MM.1S (cell line): ENCODE measurements at regions not wholly inside any gene's neighbourhood (a gene's known extent, or its start where the extent isn't known, plus 50 kb on each side); places are given as distances from the start of the nearest gene placed in this dataset.
"Not testable (repeated sequence)": the region's sequence is repeated elsewhere in the genome, so short reads cannot be mapped to it uniquely, and the experiment has no call there.

ENCODE experiments used
- DNase-seq: peaks from one replicate; pipeline ENCODE4 v3.0.0-alpha.2; 2015
- H2AFZ ChIP-seq: fragments of 300-600 bp; sonication (generic); 2 replicates; pipeline ENCODE4 v1.6.0; 2016; ENCODE audit warnings: antibody characterized with exemption, low read length
- H3F3A ChIP-seq: fragments of 300-600 bp; sonication (generic); 2 replicates; pipeline ENCODE4 v1.6.1; 2016; ENCODE audit warnings: mild to moderate bottlenecking, antibody characterized with exemption, low read length, moderate library complexity, mixed read lengths; ENCODE audit not compliant: insufficient read depth
- H3K27ac ChIP-seq: fragments of 300-600 bp; sonication (generic); 2 replicates; pipeline ENCODE4 v1.5.1; 2016; ENCODE audit warnings: mild to moderate bottlenecking, low read length
- H3K27me3 ChIP-seq: fragments of 300-600 bp; sonication (generic); replicated peaks from 2 replicates; pipeline ENCODE4 v1.6.0; 2016; ENCODE audit warnings: low read length; ENCODE audit not compliant: insufficient read depth
- H3K36me3 ChIP-seq: fragments of 300-600 bp; sonication (generic); replicated peaks from 2 replicates; pipeline ENCODE4 v1.6.1; 2016; ENCODE audit warnings: mild to moderate bottlenecking, low read length, mixed read lengths; ENCODE audit not compliant: insufficient read depth
- H3K4me1 ChIP-seq: fragments of 300-600 bp; sonication (generic); 2 replicates; pipeline ENCODE4 v1.6.1; 2016; ENCODE audit warnings: low read length, mixed read lengths
- H3K4me2 ChIP-seq: fragments of 300-600 bp; sonication (generic); 2 replicates; pipeline ENCODE4 v1.6.0; 2016; ENCODE audit warnings: low read depth, low read length
- H3K4me3 ChIP-seq: fragments of 300-600 bp; sonication (generic); 2 replicates; pipeline ENCODE4 v1.5.1; 2016; ENCODE audit warnings: low read length, mixed read lengths
- H3K79me2 ChIP-seq: fragments of 300-600 bp; sonication (generic); 2 replicates; pipeline ENCODE4 v1.6.1; 2016; ENCODE audit warnings: mixed run types, low read length, mixed read lengths
- H3K9ac ChIP-seq: fragments of 300-600 bp; sonication (generic); 2 replicates; pipeline ENCODE4 v1.6.1; 2016; ENCODE audit warnings: low read length, mixed read lengths
- H3K9me2 ChIP-seq: fragments of 300-600 bp; sonication (generic); replicated peaks from 2 replicates; pipeline ENCODE4 v1.6.1; 2016; ENCODE audit warnings: mild to moderate bottlenecking, low read length, mixed read lengths; ENCODE audit not compliant: insufficient read depth
- H3K9me3 ChIP-seq: fragments of 300-600 bp; sonication (generic); replicated peaks from 2 replicates; pipeline ENCODE4 v1.6.1; 2016; ENCODE audit warnings: mild to moderate bottlenecking, low read length, mixed read lengths; ENCODE audit not compliant: insufficient read depth
- H4K20me1 ChIP-seq: fragments of 300-600 bp; sonication (generic); 2 replicates; pipeline ENCODE4 v1.6.1; 2016; ENCODE audit warnings: mild to moderate bottlenecking, low read length, moderate library complexity, mixed read lengths; ENCODE audit not compliant: insufficient read depth
- CTCF ChIP-seq: fragments of 300-600 bp; sonication (generic); IDR thresholded peaks from 2 replicates; pipeline ENCODE4 v1.5.1; 2016; ENCODE audit warnings: antibody characterized with exemption, low read length, mixed read lengths
- EZH2 ChIP-seq: fragments of 300-600 bp; sonication (generic); optimal IDR thresholded peaks from 2 replicates; pipeline ENCODE3; 2017; ENCODE audit warnings: low read depth, mild to moderate bottlenecking, antibody characterized with exemption, low read length, mixed read lengths
- EZH2phosphoT487 ChIP-seq: fragments of 300-600 bp; sonication (generic); IDR thresholded peaks from 2 replicates; pipeline ENCODE4 v1.6.1; 2018; ENCODE audit warnings: antibody characterized with exemption, low read length

- H3K4me1 ChIP-seq = no peaks in the 10 kb centered on the region
- H4K20me1 ChIP-seq = no peaks in the 10 kb centered on the region
- no peaks in the 10 kb centered on the region for H3K79me2 ChIP-seq
- H3K27me3 ChIP-seq = no peaks in the 10 kb centered on the region
- no peak overlapping the region for H3K4me2 ChIP-seq
- DNase-seq = no peak
- no peak for TF ChIP-seq EZH2
- TF ChIP-seq CTCF = no peak
- TF ChIP-seq EZH2phosphoT487 = no peak
- no peak overlapping the region for H3K4me3 ChIP-seq
- no peak overlapping the region for H3K9ac ChIP-seq
- no peaks in the 10 kb centered on the region for H3K36me3 ChIP-seq
- no peaks in the 10 kb centered on the region for H3F3A ChIP-seq
- no peak overlapping the region for H2AFZ ChIP-seq
- no peak overlapping the region for H3K27ac ChIP-seq
- H3K9me2 ChIP-seq = no peaks in the 10 kb centered on the region
- no peaks in the 10 kb centered on the region for H3K9me3 ChIP-seq
Observed at GRCh38 chr6:6960571-6961251, 147.1 kb upstream of the RREB1 start.

- Histone ChIP-seq H2AFZ (no peak overlapping the region), H4K20me1 (no peaks in the 10 kb centered on the region), H3K79me2 (no peaks in the 10 kb centered on the region), H3F3A (no peaks in the 10 kb centered on the region), H3K9ac (no peak overlapping the region), H3K27ac (no peak overlapping the region), H3K27me3 (no peaks in the 10 kb centered on the region), H3K4me3 (no peak overlapping the region), H3K4me1 (no peaks in the 10 kb centered on the region), H3K36me3 (no peaks in the 10 kb centered on the region), H3K9me3 (no peaks in the 10 kb centered on the region), H3K4me2 (no peak overlapping the region), H3K9me2 (no peaks in the 10 kb centered on the region)
- TF ChIP-seq EZH2 (no peak), CTCF (no peak), EZH2phosphoT487 (no peak)
- no peak for DNase-seq
Observed at GRCh38 chr6:6962086-6962485, 145.7 kb upstream of the RREB1 start.

- Histone ChIP-seq H3K9ac (no peak overlapping the region), H3K27ac (no peak overlapping the region), H3K4me1 (no peaks in the 10 kb centered on the region), H3K9me2 (no peaks in the 10 kb centered on the region), H3K36me3 (no peaks in the 10 kb centered on the region), H3K4me3 (no peak overlapping the region), H3K79me2 (no peaks in the 10 kb centered on the region), H3K9me3 (no peaks in the 10 kb centered on the region), H4K20me1 (no peaks in the 10 kb centered on the region), H3F3A (no peaks in the 10 kb centered on the region), H3K27me3 (no peaks in the 10 kb centered on the region), H3K4me2 (no peak overlapping the region), H2AFZ (no peak overlapping the region)
- DNase-seq = no peak
- no peak for TF ChIP-seq EZH2phosphoT487
- no peak for TF ChIP-seq EZH2
- no peak for TF ChIP-seq CTCF
Observed at GRCh38 chr6:6962699-6963098, 145.1 kb upstream of the RREB1 start.

GRCh38 chr6:6963390-6963789, 144.4 kb upstream of the RREB1 start:
- not testable (repeated sequence) for H3K9me3 ChIP-seq, H2AFZ ChIP-seq, DNase-seq, H4K20me1 ChIP-seq, H3K27ac ChIP-seq, H3F3A ChIP-seq, H3K4me2 ChIP-seq, H3K27me3 ChIP-seq, H3K4me1 ChIP-seq, H3K79me2 ChIP-seq, H3K36me3 ChIP-seq, H3K9me2 ChIP-seq, H3K4me3 ChIP-seq, H3K9ac ChIP-seq
